Eye (tissue), 1 donor: ENCODE measurements at regions not wholly inside any gene's neighbourhood (a gene's known extent, or its start where the extent isn't known, plus 50 kb on each side); places are given as distances from the start of the nearest gene placed in this dataset.

Experiments
- DNase-seq: peaks from one replicate; pipeline ENCODE4 v3.0.0-alpha.2; 2015

- no peak for DNase-seq
Measured at GRCh38 chr3:74506246-74506645, 108.2 kb downstream of the CNTN3 start.

- DNase-seq: no peak
Measured at GRCh38 chr3:74501007-74501406, 113.5 kb downstream of the CNTN3 start.

GRCh38 chr3:74500257-74500656, 114.2 kb downstream of the CNTN3 start:
- peak; percentile 13 for DNase-seq

DNA sequence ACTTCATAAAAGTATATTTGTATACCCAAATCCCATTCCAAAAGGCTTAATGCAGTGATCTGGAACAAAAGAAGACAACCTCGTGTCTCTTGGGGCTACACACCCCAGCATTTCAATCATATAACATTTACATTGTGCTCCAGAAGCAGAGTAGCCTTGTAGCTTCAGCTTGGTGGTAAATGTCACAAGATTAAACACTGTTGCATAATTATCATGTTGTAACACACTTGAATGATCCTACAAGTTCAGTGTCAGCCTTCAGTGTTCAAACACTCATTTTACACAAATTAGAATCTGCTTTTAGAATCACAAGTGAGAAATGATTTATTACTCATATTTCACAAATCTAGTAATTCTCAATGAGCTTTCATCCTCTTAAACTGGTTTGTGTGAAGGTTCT, 122.6 kb downstream of the CNTN3 start:
- no peak for DNase-seq

GRCh38 chr3:74489050-74489792, 125.2 kb downstream of the CNTN3 start:
- no peak for DNase-seq

GRCh38 chr3:74479915-74480314, 134.5 kb downstream of the CNTN3 start:
- no peak for DNase-seq

DNA sequence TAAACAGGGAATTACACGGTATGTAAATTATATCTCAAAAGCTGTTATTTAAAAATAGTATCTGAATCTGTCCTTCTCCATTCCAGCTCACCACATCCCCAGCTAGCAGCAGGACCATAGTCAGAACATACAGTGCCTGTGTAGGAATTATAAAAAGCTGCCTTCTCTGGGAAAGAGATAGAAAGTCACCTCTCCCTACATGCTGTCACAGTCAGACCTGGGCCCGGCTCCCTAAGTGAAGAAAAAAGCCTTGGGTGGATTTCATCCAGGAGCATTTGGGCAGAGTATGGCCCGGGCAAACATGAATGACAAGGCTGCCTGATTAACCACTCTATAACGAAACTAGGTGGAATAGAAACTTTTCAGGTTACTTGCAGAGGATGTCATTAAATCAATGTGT, 144.1 kb downstream of the CNTN3 start:
- no peak for DNase-seq

DNA sequence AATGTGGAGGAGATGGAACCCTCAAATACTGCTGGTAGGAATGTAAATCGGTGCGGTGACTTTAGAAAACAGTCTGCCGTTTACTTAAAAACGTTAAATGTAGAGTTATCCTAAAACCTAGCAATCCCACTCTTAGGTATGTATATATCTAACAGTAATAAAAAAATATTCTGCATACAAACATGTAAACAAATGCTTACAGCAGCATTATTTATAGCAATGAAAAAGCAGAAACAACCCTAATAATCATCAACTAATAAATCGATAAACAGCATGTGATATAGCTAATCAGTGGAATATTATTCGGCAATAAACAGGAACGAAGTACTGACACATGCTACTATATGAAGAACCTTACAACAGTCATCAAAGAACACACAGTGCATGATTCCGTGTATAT, 144.7 kb downstream of the CNTN3 start:
- DNase-seq: no peak

DNA sequence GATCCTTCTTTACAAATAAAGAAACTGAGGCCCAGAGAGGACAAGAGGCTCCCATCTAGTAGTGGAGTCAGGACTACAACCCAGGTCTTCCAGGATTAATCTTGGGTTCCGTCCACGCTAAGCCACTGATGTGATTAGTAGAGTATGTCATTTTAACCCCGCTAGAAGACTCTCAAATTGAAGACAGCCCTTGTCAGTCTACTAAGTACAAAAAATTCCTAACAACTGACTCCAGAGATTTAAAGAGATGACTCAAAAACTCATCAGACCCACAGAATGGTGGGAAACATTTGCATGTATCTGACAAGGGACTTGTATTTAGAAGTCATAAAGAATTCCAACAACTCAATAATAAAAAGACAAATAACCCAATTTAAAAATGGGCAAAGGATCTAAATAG, 145.3 kb downstream of the CNTN3 start:
- DNase-seq: no peak

- DNase-seq: peak; percentile 15
Measured at GRCh38 chr3:74465715-74466410, 148.6 kb downstream of the CNTN3 start.

GRCh38 chr3:74463515-74463914, 150.9 kb downstream of the CNTN3 start:
- DNase-seq: no peak

DNA sequence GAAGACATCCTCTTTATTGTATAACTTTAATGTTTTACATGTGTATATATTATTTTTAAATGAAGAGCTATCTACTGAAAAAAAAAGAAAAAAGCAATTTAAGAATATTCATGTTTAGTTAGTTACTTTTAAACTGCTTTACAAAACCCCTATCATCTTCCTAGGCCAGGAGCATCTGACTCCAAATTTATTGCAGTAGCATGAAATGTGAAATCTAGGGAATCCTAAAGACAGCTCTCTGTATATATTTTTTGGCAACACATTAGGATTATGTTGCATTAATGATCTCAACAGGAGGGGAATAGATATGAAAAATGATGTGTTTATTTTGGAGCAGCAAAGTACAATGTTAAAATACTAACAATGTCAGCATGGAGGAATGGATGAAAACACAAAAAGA, 158.3 kb downstream of the CNTN3 start:
- DNase-seq: no peak

DNA sequence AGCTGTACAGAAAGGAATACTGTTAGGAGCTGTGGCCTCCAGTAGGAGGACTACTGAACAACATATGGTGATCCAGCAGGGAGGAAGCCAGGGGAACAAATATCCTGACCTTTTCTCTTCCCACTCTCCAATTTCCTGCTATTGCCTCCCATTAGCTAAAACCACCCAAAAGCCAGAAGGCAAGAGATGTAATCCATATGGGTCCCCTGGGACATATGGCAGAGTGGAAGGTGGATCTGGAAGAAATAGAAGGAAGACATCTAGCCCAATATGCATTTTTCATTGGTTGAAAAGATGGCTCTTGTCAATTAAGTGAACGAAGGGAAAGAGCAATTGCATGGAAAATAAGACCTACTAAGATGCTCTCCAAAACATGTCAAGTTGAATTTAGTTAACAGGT, 167.2 kb downstream of the CNTN3 start:
- DNase-seq: peak; percentile 45

DNA sequence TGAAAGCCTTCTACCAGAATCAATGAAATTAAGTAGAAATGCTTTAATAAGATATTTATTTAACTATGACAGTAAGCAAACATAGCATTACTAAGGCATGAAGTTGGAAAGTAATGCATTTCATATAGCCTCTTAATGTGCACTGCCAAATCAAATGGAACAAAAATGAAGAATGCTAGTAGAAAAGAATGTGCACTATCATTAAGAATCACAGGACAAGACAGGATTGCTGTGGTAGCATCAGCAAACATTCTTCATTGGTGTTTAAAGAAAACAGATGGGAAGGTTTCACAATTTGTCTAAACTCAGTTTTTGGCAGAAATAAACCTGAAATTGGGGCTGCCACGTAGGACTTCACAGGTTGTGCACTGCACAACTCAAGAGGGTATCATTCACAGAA, 168.9 kb downstream of the CNTN3 start:
- no peak for DNase-seq

GRCh38 chr3:74443102-74443501, 171.4 kb downstream of the CNTN3 start:
- DNase-seq: no peak

DNA sequence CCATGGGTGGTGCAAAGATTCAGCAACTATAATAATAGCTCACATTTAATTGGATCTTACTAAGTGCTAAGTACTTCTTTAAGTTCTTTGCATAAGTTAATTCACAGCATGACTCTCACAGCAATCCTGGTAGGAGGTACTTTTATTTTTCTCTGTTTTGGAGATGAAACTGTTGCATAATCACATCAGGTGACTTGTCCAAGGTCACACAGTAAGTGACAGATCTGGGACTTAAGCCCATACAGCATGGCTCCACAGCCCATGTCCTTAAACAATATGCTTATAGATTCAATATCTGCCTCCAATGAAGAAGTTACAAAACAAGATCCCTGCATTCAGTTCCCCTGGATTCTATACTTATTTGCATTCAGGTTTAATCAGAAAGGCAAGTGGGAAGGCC, 171.8 kb downstream of the CNTN3 start:
- no peak for DNase-seq

GRCh38 chr3:74442068-74442467, 172.4 kb downstream of the CNTN3 start:
- no peak for DNase-seq

DNA sequence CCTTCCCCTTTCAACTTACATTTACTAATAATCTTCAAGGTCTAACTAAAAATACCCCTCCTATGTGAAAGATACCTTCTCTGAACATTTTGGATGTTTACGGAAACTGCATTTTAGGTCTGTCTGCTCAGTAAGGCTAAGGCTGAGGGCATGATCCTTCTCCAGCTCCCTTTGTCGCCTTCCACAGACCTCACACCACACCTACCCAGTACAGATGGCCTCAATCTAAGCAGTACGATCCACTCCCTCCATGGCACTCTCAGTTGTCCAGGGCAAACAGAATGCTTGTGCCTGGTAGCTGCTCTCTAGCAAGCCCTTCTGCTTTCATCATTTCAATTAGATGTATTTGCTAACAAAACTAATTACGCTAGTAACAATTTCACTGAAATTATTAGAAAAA, 178.3 kb downstream of the CNTN3 start:
- no peak for DNase-seq

- DNase-seq: no peak
Measured at GRCh38 chr3:74435631-74436030, 178.8 kb downstream of the CNTN3 start.

DNA sequence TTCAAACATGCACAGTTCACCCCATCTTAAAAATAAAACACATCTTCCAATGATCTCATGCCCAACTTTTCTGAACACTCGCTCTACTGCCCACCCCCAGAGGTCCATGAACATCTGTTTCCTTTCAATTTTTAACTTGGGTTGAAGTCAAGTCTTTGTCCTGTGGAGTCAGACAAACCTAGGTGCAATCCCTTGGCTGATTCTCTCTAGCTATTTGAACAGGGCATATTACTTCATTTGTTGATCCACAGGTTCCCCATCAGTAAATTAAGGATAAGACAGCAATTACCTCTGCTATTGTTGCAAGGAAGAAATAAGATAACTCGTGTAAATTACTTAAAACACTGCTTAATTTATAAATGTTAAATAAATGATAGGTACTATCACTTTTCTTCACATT, 180.1 kb downstream of the CNTN3 start:
- DNase-seq: no peak

GRCh38 chr3:74426571-74426970, 187.9 kb downstream of the CNTN3 start:
- DNase-seq: no peak

GRCh38 chr3:74423867-74424266, 190.6 kb downstream of the CNTN3 start:
- DNase-seq: no peak

GRCh38 chr3:74420538-74421124, 193.8 kb downstream of the CNTN3 start:
- peak; percentile 7 for DNase-seq

GRCh38 chr3:74415731-74416130, 198.7 kb downstream of the CNTN3 start:
- DNase-seq: no peak
